ENCODE measurements at regions not wholly inside any gene's neighbourhood (a gene's known extent, or its start where the extent isn't known, plus 50 kb on each side); places are given as distances from the start of the nearest gene placed in this dataset.

- H3K36me3 ChIP-seq = no peaks in the 10 kb centered on the region
- 29 to 46% (median 38%) methylated on average over 7 of the region's 7 CpGs for WGBS, 5 donors
- no peak overlapping the region for H3K27ac ChIP-seq
- peak; percentile 51 to 82 for DNase-seq
- TF ChIP-seq EP300 (IDR thresholded peaks at IDR 0.05) (no peak), POLR2AphosphoS5 (IDR thresholded peaks at IDR 0.05) (no peak), CTCF (IDR thresholded peaks at IDR 0.05) (no peak), POLR2A (IDR thresholded peaks at IDR 0.05) (no peak)
- peaks cover 0 to 9% (median 7%) of the 10 kb centered on the region in 4 donors for H3K4me1 ChIP-seq
- no peaks in the 10 kb centered on the region for H3K27me3 ChIP-seq
- H3K9me3 ChIP-seq = no peaks in the 10 kb centered on the region
- intact Hi-C loops (cut with DNase I; ENCODE audit: low total_unique reads) = no loop called here
- H3K4me3 ChIP-seq = no peak overlapping the region
Observed at GRCh38 chr13:22648320-22648801, 532.4 kb upstream of the SGCG start.

- H3K36me3 ChIP-seq = no peaks in the 10 kb centered on the region
- H3K9me3 ChIP-seq = no peaks in the 10 kb centered on the region
- peaks cover 0 to 7% (median 7%) of the 10 kb centered on the region in 4 donors for H3K4me1 ChIP-seq
- no peak for TF ChIP-seq POLR2A (IDR thresholded peaks at IDR 0.05)
- TF ChIP-seq EP300 (IDR thresholded peaks at IDR 0.05) = no peak
- no peak for TF ChIP-seq CTCF (IDR thresholded peaks at IDR 0.05)
- TF ChIP-seq POLR2AphosphoS5 (IDR thresholded peaks at IDR 0.05) = no peak
- no peak overlapping the region for H3K4me3 ChIP-seq
- no peaks in the 10 kb centered on the region for H3K27me3 ChIP-seq
- no peak overlapping the region for H3K27ac ChIP-seq
- no peak for DNase-seq
- intact Hi-C loops (cut with DNase I; ENCODE audit: low total_unique reads) = no loop called here
- 70 to 84% (median 75%) methylated on average over 8 of the region's 8 CpGs for WGBS, 5 donors
Observed at GRCh38 chr13:22652796-22653195, 528.0 kb upstream of the SGCG start.

GRCh38 chr13:22653866-22654265 lies 526.9 kb upstream of the SGCG start:
- TF ChIP-seq POLR2AphosphoS5 (IDR thresholded peaks at IDR 0.05) (no peak), EP300 (IDR thresholded peaks at IDR 0.05) (no peak), POLR2A (IDR thresholded peaks at IDR 0.05) (no peak), CTCF (IDR thresholded peaks at IDR 0.05) (no peak)

GRCh38 chr13:22655106-22655852 lies 525.5 kb upstream of the SGCG start:
- DNase-seq = no peak
- whole genome bisulfite sequencing, 5 donors = 52 to 64% (median 55%) methylated on average over 5 of the region's 5 CpGs
- Histone ChIP-seq H3K4me3 (no peak overlapping the region), H3K36me3 (no peaks in the 10 kb centered on the region), H3K9me3 (no peaks in the 10 kb centered on the region), H3K27me3 (no peaks in the 10 kb centered on the region), H3K4me1 (no peaks in the 10 kb centered on the region), H3K27ac (no peak overlapping the region)
- intact Hi-C loops (cut with DNase I; ENCODE audit: low total_unique reads) = no loop called here
- TF ChIP-seq POLR2AphosphoS5 (IDR thresholded peaks at IDR 0.05) (no peak), POLR2A (IDR thresholded peaks at IDR 0.05) (no peak)

More at GRCh38 chr13:22653866-22654265, 526.9 kb upstream of the SGCG start:
- Histone ChIP-seq H3K9me3 (no peaks in the 10 kb centered on the region), H3K4me3 (no peak overlapping the region), H3K27me3 (no peaks in the 10 kb centered on the region), H3K4me1 (no peaks in the 10 kb centered on the region), H3K36me3 (no peaks in the 10 kb centered on the region), H3K27ac (no peak overlapping the region)
- intact Hi-C loops (cut with DNase I; ENCODE audit: low total_unique reads) = no loop called here
- no peak for DNase-seq
- whole genome bisulfite sequencing, 5 donors = 71 to 79% (median 73%) methylated on average over 4 of the region's 4 CpGs

GRCh38 chr13:22662771-22663170 lies 518.0 kb upstream of the SGCG start:
- H3K36me3 ChIP-seq = no peaks in the 10 kb centered on the region
- H3K4me1 ChIP-seq = peaks cover 0 to 6% (median 0%) of the 10 kb centered on the region in 4 donors
- no peak overlapping the region for H3K27ac ChIP-seq
- no peaks in the 10 kb centered on the region for H3K27me3 ChIP-seq
- intact Hi-C loops (cut with DNase I; ENCODE audit: low total_unique reads) = no loop called here
- DNase-seq = no peak
- 55 to 63% (median 60%) methylated on average over 4 of the region's 4 CpGs for WGBS, 5 donors
- no peak for TF ChIP-seq CTCF (IDR thresholded peaks at IDR 0.05)
- TF ChIP-seq EP300 (IDR thresholded peaks at IDR 0.05) = no peak
- TF ChIP-seq POLR2A (IDR thresholded peaks at IDR 0.05) = no peak
- no peak for TF ChIP-seq POLR2AphosphoS5 (IDR thresholded peaks at IDR 0.05)
- no peak overlapping the region for H3K4me3 ChIP-seq
- no peaks in the 10 kb centered on the region for H3K9me3 ChIP-seq
